Aorta (tissue), 5 donors: ENCODE measurements at regions not wholly inside any gene's neighbourhood (a gene's known extent, or its start where the extent isn't known, plus 50 kb on each side); places are given as distances from the start of the nearest gene placed in this dataset.

ENCODE experiments used
- ATAC-seq: fragments of 200-7000 bp; cut with Tn5 transposase; one replicate; pipeline ENCODE4 v1.9.1; 2022; ENCODE audit warnings: moderate library complexity; ENCODE audit not compliant: low FRiP score
- DNase-seq, 2 donors: peaks; one replicate each; pipeline ENCODE4 v3.0.0-alpha.2; 2020
- H3K27ac ChIP-seq, 2 donors: one replicate each; pipeline ENCODE4 v1.5.1; 2013; ENCODE audit warnings: low read length in 2 of 2, mild to moderate bottlenecking in 2 of 2, moderate library complexity in 2 of 2, control low read depth in 1 of 2, inconsistent platforms in 1 of 2, low read depth in 1 of 2
- H3K27me3 ChIP-seq, 2 donors: one replicate each; pipeline ENCODE4 v1.6.1; 2013; ENCODE audit warnings: control low read depth in 1 of 2, low read length in 1 of 2, mild to moderate bottlenecking in 1 of 2, moderate library complexity in 1 of 2; ENCODE audit not compliant: insufficient read depth in 2 of 2, control insufficient read depth in 1 of 2
- H3K36me3 ChIP-seq, 2 donors: one replicate each; pipeline ENCODE4 v1.6.1; 2013; ENCODE audit warnings: control low read depth in 1 of 2, low read length in 1 of 2, mild to moderate bottlenecking in 1 of 2; ENCODE audit not compliant: insufficient read depth in 2 of 2, control insufficient read depth in 1 of 2
- H3K4me1 ChIP-seq, 2 donors: one replicate each; pipeline ENCODE4 v1.6.1; 2013; ENCODE audit warnings: low read length in 2 of 2, control low read depth in 1 of 2, mild to moderate bottlenecking in 1 of 2, moderate library complexity in 1 of 2; ENCODE audit not compliant: insufficient read depth in 2 of 2, control insufficient read depth in 1 of 2
- H3K4me3 ChIP-seq, 2 donors: one replicate each; pipeline ENCODE4 v1.5.1; 2013; ENCODE audit warnings: low read length in 2 of 2, control low read depth in 1 of 2, mild to moderate bottlenecking in 1 of 2
- H3K9me3 ChIP-seq: one replicate; pipeline ENCODE4 v1.6.1; 2013; ENCODE audit warnings: mild to moderate bottlenecking, low read length; ENCODE audit not compliant: control insufficient read depth
- WGBS, 2 donors: extraction: QIAGEN DNeasy Blood & Tissue Kit; methylation state at CpG; one replicate each; pipeline ENCODE4 v1.1.7; 2013; 5-methylcytosine and 5-hydroxymethylcytosine counted together
- intact Hi-C, 2 donors: fragments of 100-400 bp; cut with DNase I; formaldehyde crosslinking; loops; one replicate each; pipeline versions ENCODE4 v1.14.2 to v1.15.0; 2022
- donor health status: healthy with polysubstance abuse.
- donor health status: Bipolar disorder and iron deficiency.
- donor health status: DM: no; HTN: no; CAD: no.
- donor health status: DM: no; HTN: no; CAD: no.
- donor health status: DM: yes; HTN: yes; CAD: no.

DNA sequence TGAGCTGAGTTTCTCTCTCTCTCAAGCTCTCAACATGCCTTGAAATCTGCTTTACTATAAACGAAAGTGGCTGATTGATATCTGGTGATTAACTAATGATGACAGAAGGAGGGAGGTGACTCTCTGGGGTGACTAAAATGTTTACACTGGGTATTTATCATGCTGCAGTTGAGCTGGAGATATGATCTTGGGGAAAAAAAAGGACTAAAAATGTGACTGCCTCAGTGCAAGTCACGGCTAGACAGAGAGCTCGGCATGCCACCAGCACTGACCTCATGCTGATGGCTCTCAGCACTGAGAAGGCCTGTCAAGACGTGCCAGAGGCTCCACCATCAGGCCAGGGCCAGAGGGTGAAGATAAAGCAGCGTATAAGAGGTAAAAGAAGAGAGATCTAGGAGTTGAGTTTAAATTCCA, 103.1 kb upstream of the SPACA1 start:
- WGBS, 2 donors: 0 to 3% methylated on average over 5 of the region's 5 CpGs
- DNase-seq (peak; percentile 90 to 94), ATAC-seq (peak; percentile 91)
- Histone ChIP-seq H3K27me3 (no peaks in the 10 kb centered on the region), H3K36me3 (no peaks in the 10 kb centered on the region), H3K4me3 (no peak overlapping the region), H3K27ac (peak overlapping the region; percentile 64 to 79), H3K9me3 (no peaks in the 10 kb centered on the region), H3K4me1 (peaks cover 0 to 13% of the 10 kb centered on the region in 2 donors)
- intact Hi-C loops: no loop called here

DNA sequence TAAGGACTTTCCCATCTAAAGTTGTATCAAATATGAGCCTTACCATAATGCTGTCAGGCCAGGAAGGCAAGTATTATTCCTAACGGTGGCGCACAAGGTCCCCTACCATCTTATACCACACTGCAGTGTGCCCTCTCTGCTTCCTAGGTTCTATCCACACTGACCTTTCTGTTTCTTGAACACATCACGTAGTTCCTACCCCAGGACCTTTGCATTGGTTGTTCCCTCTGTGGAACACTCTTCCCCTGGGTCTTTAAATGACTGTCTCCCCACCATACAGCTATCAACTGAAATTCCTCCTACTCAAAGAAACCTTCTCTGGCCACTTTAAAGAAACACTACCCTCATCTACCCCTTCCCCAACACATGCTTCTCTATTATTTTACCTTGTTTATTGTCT, 104.5 kb upstream of the SPACA1 start:
- Histone ChIP-seq H3K4me3 (no peak overlapping the region), H3K27me3 (no peaks in the 10 kb centered on the region), H3K4me1 (peaks cover 0 to 13% of the 10 kb centered on the region in 2 donors), H3K36me3 (no peaks in the 10 kb centered on the region), H3K27ac (no peak overlapping the region), H3K9me3 (no peaks in the 10 kb centered on the region)
- WGBS, 2 donors: 97 to 100% methylated on average over 3 of the region's 3 CpGs
- DNase-seq (no peak), ATAC-seq (no peak)
- intact Hi-C loops: no loop called here

DNA sequence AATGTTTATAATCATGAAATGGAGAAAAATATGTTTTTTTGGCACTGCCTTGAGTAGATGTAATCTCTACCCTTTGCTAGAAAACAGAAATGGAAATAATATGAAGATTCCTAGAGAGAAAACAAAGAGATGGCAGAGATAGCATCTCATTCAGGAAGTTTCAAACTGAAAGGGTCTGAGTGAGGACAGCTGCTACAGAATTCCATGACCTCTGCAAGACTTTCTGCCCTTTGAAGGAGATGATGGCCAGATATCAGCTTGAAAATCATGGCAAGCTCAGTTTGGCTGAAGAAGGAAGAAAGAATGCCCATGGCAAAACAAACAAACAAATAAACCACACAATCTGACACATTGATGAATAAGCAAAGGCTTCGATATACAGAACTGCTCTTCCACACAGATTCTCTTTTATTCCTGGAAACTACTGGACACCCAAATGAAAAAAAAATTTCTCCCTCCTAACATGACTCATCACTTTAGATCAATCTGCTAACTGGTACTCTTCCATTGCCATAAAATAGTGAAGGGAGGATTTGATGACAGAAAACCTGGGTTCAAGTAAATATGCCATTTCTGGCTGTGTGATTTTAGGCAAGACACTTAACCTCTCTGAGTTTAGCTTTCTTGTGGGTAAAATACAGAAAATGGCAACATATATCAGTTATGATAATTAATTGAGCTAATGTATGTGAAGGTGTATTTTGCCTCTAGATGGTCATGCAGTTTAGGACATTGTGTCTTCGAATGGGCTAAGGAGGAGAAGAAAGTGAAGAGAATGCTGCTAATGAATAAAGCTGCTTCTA, 105.9 kb upstream of the SPACA1 start:
- Histone ChIP-seq H3K27me3 (no peaks in the 10 kb centered on the region), H3K36me3 (no peaks in the 10 kb centered on the region), H3K27ac (no peak overlapping the region), H3K4me1 (peaks cover 0 to 13% of the 10 kb centered on the region in 2 donors), H3K9me3 (no peaks in the 10 kb centered on the region), H3K4me3 (no peak overlapping the region)
- intact Hi-C loops: no loop called here
- no peak for ATAC-seq
- no peak for DNase-seq
- 91 to 92% methylated on average over 2 of the region's 2 CpGs for WGBS, 2 donors

DNA sequence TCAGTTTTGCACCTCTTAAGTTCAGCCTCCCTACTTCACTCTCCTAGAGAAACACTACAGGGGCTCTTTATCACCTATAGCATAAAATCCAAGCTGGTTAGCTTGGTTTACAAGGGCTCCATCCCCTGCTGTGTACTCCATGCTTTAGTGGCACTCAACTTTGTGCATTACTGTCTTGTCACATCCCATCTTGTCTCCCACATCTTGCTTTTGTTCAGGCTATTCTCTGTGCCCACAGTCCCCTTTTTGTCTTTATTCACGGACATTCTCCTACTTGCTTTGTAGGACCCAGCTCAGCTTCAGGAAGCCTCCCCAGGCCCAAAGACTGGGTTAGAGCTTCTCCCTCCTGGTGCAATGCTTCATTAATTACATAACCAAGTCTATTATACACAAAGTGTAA, 107.9 kb upstream of the SPACA1 start:
- ATAC-seq: no peak
- intact Hi-C loops: no loop called here
- no peak overlapping the region for H3K4me3 ChIP-seq
- no peaks in the 10 kb centered on the region for H3K27me3 ChIP-seq
- H3K27ac ChIP-seq: no peak overlapping the region
- H3K4me1 ChIP-seq: no peaks in the 10 kb centered on the region
- WGBS, 2 donors: 94 to 97% methylated on average over 1 of the region's 1 CpG
- no peak for DNase-seq
- H3K9me3 ChIP-seq: no peaks in the 10 kb centered on the region
- no peaks in the 10 kb centered on the region for H3K36me3 ChIP-seq

GRCh38 chr6:87938287-87938686, 109.4 kb upstream of the SPACA1 start:
- ATAC-seq (no peak), DNase-seq (no peak)
- H3K9me3 ChIP-seq: no peaks in the 10 kb centered on the region
- 97 to 98% methylated on average over 4 of the region's 4 CpGs for WGBS, 2 donors
- intact Hi-C loops: no loop called here
- no peaks in the 10 kb centered on the region for H3K27me3 ChIP-seq
- no peaks in the 10 kb centered on the region for H3K4me1 ChIP-seq
- no peaks in the 10 kb centered on the region for H3K36me3 ChIP-seq
- no peak overlapping the region for H3K27ac ChIP-seq
- no peak overlapping the region for H3K4me3 ChIP-seq

DNA sequence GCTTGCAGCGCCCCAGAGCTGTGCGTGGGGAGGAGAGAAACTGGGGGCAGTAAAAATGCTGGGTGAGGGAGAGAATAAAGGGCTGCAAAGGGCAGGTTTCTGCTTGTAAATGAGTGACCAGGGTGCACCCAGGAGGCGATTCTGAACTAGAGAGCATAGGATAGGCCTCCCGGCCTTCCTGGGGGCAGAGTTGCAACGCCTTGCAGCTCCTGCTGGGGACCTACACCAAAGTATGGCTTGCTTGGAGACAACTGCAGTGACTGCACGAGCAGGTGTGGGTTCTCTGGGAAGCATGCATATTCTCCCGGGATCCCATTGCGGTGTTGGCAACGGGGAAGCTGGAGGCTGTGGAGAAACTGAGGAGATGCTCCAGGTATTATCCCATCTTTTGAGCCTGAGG, 111.6 kb upstream of the SPACA1 start:
- no peak for DNase-seq
- Histone ChIP-seq H3K36me3 (no peaks in the 10 kb centered on the region), H3K27ac (no peak overlapping the region), H3K4me3 (no peak overlapping the region), H3K9me3 (no peaks in the 10 kb centered on the region), H3K4me1 (no peaks in the 10 kb centered on the region), H3K27me3 (no peaks in the 10 kb centered on the region)
- ATAC-seq: no peak
- intact Hi-C loops: no loop called here
- WGBS, 2 donors: 95% methylated on average over 9 of the region's 9 CpGs

GRCh38 chr6:87935196-87935595, 112.4 kb upstream of the SPACA1 start:
- Histone ChIP-seq H3K4me3 (no peak overlapping the region), H3K4me1 (no peaks in the 10 kb centered on the region), H3K36me3 (no peaks in the 10 kb centered on the region), H3K27ac (no peak overlapping the region), H3K9me3 (no peaks in the 10 kb centered on the region), H3K27me3 (no peaks in the 10 kb centered on the region)
- ATAC-seq (no peak), DNase-seq (no peak)
- WGBS, 2 donors: 90% methylated on average over 3 of the region's 3 CpGs
- intact Hi-C loops: no loop called here

- WGBS, 2 donors: 92 to 93% methylated on average over 5 of the region's 5 CpGs
- H3K27me3 ChIP-seq: no peaks in the 10 kb centered on the region
- ATAC-seq: no peak
These were observed 115.3 kb upstream of the SPACA1 start for GRCh38 chr6:87932361-87932760.

GRCh38 chr6:87929843-87930288, 117.8 kb upstream of the SPACA1 start:
- ATAC-seq: peak; percentile 95
- intact Hi-C loops: loop anchor here (2.0 to 10.0 kb wide), 6 partner anchors 562 to 942 kb away; no protein-coding TSS in a partner anchor
- Histone ChIP-seq H3K27ac (no peak overlapping the region), H3K4me3 (no peak overlapping the region), H3K36me3 (no peaks in the 10 kb centered on the region), H3K27me3 (no peaks in the 10 kb centered on the region), H3K4me1 (no peaks in the 10 kb centered on the region), H3K9me3 (no peaks in the 10 kb centered on the region)
- 1 to 3% methylated on average over 6 of the region's 6 CpGs for WGBS, 2 donors
- peak; percentile 86 to 88 for DNase-seq

More at GRCh38 chr6:87932361-87932760, 115.3 kb upstream of the SPACA1 start:
- intact Hi-C loops: loop anchor here (5.0 kb wide), 2 partner anchors 560 to 850 kb away; no protein-coding TSS in a partner anchor
- H3K4me1 ChIP-seq: no peaks in the 10 kb centered on the region
- H3K36me3 ChIP-seq: no peaks in the 10 kb centered on the region
- no peak overlapping the region for H3K27ac ChIP-seq
- no peak for DNase-seq
- no peaks in the 10 kb centered on the region for H3K9me3 ChIP-seq
- no peak overlapping the region for H3K4me3 ChIP-seq
